Activated CD4-positive, alpha-beta T cell treated with anti-CD3 and anti-CD28 coated beads, Interleukin-2, amount 10 ng/mL, durations not matched to agents 24 days and 14 days (primary cell): ENCODE measurements at regions not wholly inside any gene's neighbourhood (a gene's known extent, or its start where the extent isn't known, plus 50 kb on each side); places are given as distances from the start of the nearest gene placed in this dataset.

Experiments
- DNase-seq: peaks from one replicate; pipeline ENCODE4 v3.0.0; 2022
- H3K27ac Mint-ChIP-seq: one replicate; pipeline ENCODE4 v1.8.0; 2022; ENCODE audit warnings: mild to moderate bottlenecking, mixed read lengths
- H3K27me3 Mint-ChIP-seq: one replicate; pipeline ENCODE4 v1.8.0; 2022; ENCODE audit warnings: mixed read lengths
- H3K36me3 Mint-ChIP-seq: one replicate; pipeline ENCODE4 v1.8.0; 2022; ENCODE audit warnings: low read depth, mild to moderate bottlenecking, mixed read lengths
- H3K4me1 Mint-ChIP-seq: one replicate; pipeline ENCODE4 v1.8.0; 2021; ENCODE audit warnings: mixed read lengths
- H3K4me3 Mint-ChIP-seq: one replicate; pipeline ENCODE4 v1.8.0; 2022; ENCODE audit warnings: mild to moderate bottlenecking, moderate library complexity, mixed read lengths
- H3K9me3 Mint-ChIP-seq: one replicate; pipeline ENCODE4 v1.8.0; 2021; ENCODE audit warnings: mixed read lengths
- intact Hi-C: fragments of 100-400 bp; cut with micrococcal nuclease; formaldehyde crosslinking; loops from one replicate; pipeline ENCODE4 v1.15.1; 2023

- H3K27me3 Mint-ChIP-seq = no peaks in the 10 kb centered on the region
- peaks cover 3% of the 10 kb centered on the region for H3K9me3 Mint-ChIP-seq
- no peaks in the 10 kb centered on the region for H3K4me1 Mint-ChIP-seq
- DNase-seq = no peak
- no peaks in the 10 kb centered on the region for H3K36me3 Mint-ChIP-seq
- no peak overlapping the region for H3K4me3 Mint-ChIP-seq
- intact Hi-C loops = no loop called here
- no peak overlapping the region for H3K27ac Mint-ChIP-seq
Observed at GRCh38 chr13:85381082-85381481, 418.1 kb downstream of the SLITRK6 start.

- DNase-seq = no peak
- no peaks in the 10 kb centered on the region for H3K27me3 Mint-ChIP-seq
- no peaks in the 10 kb centered on the region for H3K36me3 Mint-ChIP-seq
- intact Hi-C loops = no loop called here
- no peak overlapping the region for H3K4me3 Mint-ChIP-seq
- H3K4me1 Mint-ChIP-seq = no peaks in the 10 kb centered on the region
- H3K9me3 Mint-ChIP-seq = peaks cover 3% of the 10 kb centered on the region
- H3K27ac Mint-ChIP-seq = no peak overlapping the region
Observed at GRCh38 chr13:85379991-85380390, 419.2 kb downstream of the SLITRK6 start.

- intact Hi-C loops = no loop called here
- no peaks in the 10 kb centered on the region for H3K27me3 Mint-ChIP-seq
- peaks cover 3% of the 10 kb centered on the region for H3K9me3 Mint-ChIP-seq
- H3K4me1 Mint-ChIP-seq = no peaks in the 10 kb centered on the region
- DNase-seq = no peak
- H3K27ac Mint-ChIP-seq = no peak overlapping the region
- H3K4me3 Mint-ChIP-seq = no peak overlapping the region
- no peaks in the 10 kb centered on the region for H3K36me3 Mint-ChIP-seq
Observed at GRCh38 chr13:85379433-85379832, 419.8 kb downstream of the SLITRK6 start.

GRCh38 chr13:85377783-85378182, 421.4 kb downstream of the SLITRK6 start:
- Mint-ChIP-seq H3K4me3 (no peak overlapping the region), H3K4me1 (no peaks in the 10 kb centered on the region), H3K27me3 (no peaks in the 10 kb centered on the region), H3K36me3 (no peaks in the 10 kb centered on the region), H3K27ac (no peak overlapping the region), H3K9me3 (peaks cover 3% of the 10 kb centered on the region)
- DNase-seq = no peak
- intact Hi-C loops = no loop called here

- Mint-ChIP-seq H3K4me3 (no peak overlapping the region), H3K4me1 (no peaks in the 10 kb centered on the region), H3K36me3 (no peaks in the 10 kb centered on the region), H3K9me3 (no peaks in the 10 kb centered on the region), H3K27me3 (no peaks in the 10 kb centered on the region), H3K27ac (no peak overlapping the region)
- no peak for DNase-seq
- intact Hi-C loops = no loop called here
Observed at GRCh38 chr13:85373322-85373721, 425.9 kb downstream of the SLITRK6 start.

- no peak overlapping the region for H3K4me3 Mint-ChIP-seq
- no peaks in the 10 kb centered on the region for H3K27me3 Mint-ChIP-seq
- no peaks in the 10 kb centered on the region for H3K4me1 Mint-ChIP-seq
- no peaks in the 10 kb centered on the region for H3K36me3 Mint-ChIP-seq
- no peak overlapping the region for H3K27ac Mint-ChIP-seq
- no peaks in the 10 kb centered on the region for H3K9me3 Mint-ChIP-seq
- intact Hi-C loops = no loop called here
- no peak for DNase-seq
Observed at GRCh38 chr13:85371254-85371653, 428.0 kb downstream of the SLITRK6 start.

- no peaks in the 10 kb centered on the region for H3K27me3 Mint-ChIP-seq
- H3K27ac Mint-ChIP-seq = no peak overlapping the region
- H3K36me3 Mint-ChIP-seq = no peaks in the 10 kb centered on the region
- H3K4me1 Mint-ChIP-seq = no peaks in the 10 kb centered on the region
- H3K9me3 Mint-ChIP-seq = no peaks in the 10 kb centered on the region
- intact Hi-C loops = no loop called here
- H3K4me3 Mint-ChIP-seq = no peak overlapping the region
- DNase-seq = no peak
Observed at GRCh38 chr13:85368686-85369085, 430.5 kb downstream of the SLITRK6 start.

- no peak for DNase-seq
- Mint-ChIP-seq H3K27ac (no peak overlapping the region), H3K9me3 (no peaks in the 10 kb centered on the region), H3K4me3 (no peak overlapping the region), H3K27me3 (no peaks in the 10 kb centered on the region), H3K36me3 (no peaks in the 10 kb centered on the region), H3K4me1 (no peaks in the 10 kb centered on the region)
- intact Hi-C loops = no loop called here
Observed at GRCh38 chr13:85367887-85368286, 431.3 kb downstream of the SLITRK6 start.

GRCh38 chr13:85366759-85367417, 432.3 kb downstream of the SLITRK6 start:
- Mint-ChIP-seq H3K36me3 (no peaks in the 10 kb centered on the region), H3K27me3 (no peaks in the 10 kb centered on the region), H3K27ac (no peak overlapping the region), H3K4me1 (no peaks in the 10 kb centered on the region), H3K9me3 (no peaks in the 10 kb centered on the region), H3K4me3 (no peak overlapping the region)
- no peak for DNase-seq
- intact Hi-C loops = no loop called here

GRCh38 chr13:85363504-85363903, 435.7 kb downstream of the SLITRK6 start:
- no peak overlapping the region for H3K27ac Mint-ChIP-seq
- no peaks in the 10 kb centered on the region for H3K4me1 Mint-ChIP-seq
- no peak for DNase-seq
- no peaks in the 10 kb centered on the region for H3K36me3 Mint-ChIP-seq
- no peaks in the 10 kb centered on the region for H3K27me3 Mint-ChIP-seq
- no peak overlapping the region for H3K4me3 Mint-ChIP-seq
- intact Hi-C loops = no loop called here
- H3K9me3 Mint-ChIP-seq = no peaks in the 10 kb centered on the region

GRCh38 chr13:85362980-85363379, 436.2 kb downstream of the SLITRK6 start:
- no peak overlapping the region for H3K4me3 Mint-ChIP-seq
- H3K27ac Mint-ChIP-seq = no peak overlapping the region
- H3K9me3 Mint-ChIP-seq = no peaks in the 10 kb centered on the region
- no peaks in the 10 kb centered on the region for H3K27me3 Mint-ChIP-seq
- intact Hi-C loops = no loop called here
- no peak for DNase-seq
- no peaks in the 10 kb centered on the region for H3K4me1 Mint-ChIP-seq
- H3K36me3 Mint-ChIP-seq = no peaks in the 10 kb centered on the region

GRCh38 chr13:85347251-85347650, 452.0 kb downstream of the SLITRK6 start:
- H3K27ac Mint-ChIP-seq = no peak overlapping the region
- no peak for DNase-seq
- H3K4me3 Mint-ChIP-seq = no peak overlapping the region
- no peaks in the 10 kb centered on the region for H3K4me1 Mint-ChIP-seq
- H3K9me3 Mint-ChIP-seq = peaks cover 5% of the 10 kb centered on the region
- intact Hi-C loops = no loop called here
- no peaks in the 10 kb centered on the region for H3K36me3 Mint-ChIP-seq
- no peaks in the 10 kb centered on the region for H3K27me3 Mint-ChIP-seq

- intact Hi-C loops = no loop called here
- H3K4me3 Mint-ChIP-seq = no peak overlapping the region
- no peaks in the 10 kb centered on the region for H3K36me3 Mint-ChIP-seq
- no peaks in the 10 kb centered on the region for H3K4me1 Mint-ChIP-seq
- no peaks in the 10 kb centered on the region for H3K27me3 Mint-ChIP-seq
- H3K27ac Mint-ChIP-seq = no peak overlapping the region
- no peak for DNase-seq
- H3K9me3 Mint-ChIP-seq = no peaks in the 10 kb centered on the region
Observed at GRCh38 chr13:85334187-85334586, 465.0 kb downstream of the SLITRK6 start.

- Mint-ChIP-seq H3K4me3 (no peak overlapping the region), H3K27ac (no peak overlapping the region), H3K27me3 (no peaks in the 10 kb centered on the region), H3K36me3 (no peaks in the 10 kb centered on the region), H3K9me3 (no peaks in the 10 kb centered on the region), H3K4me1 (no peaks in the 10 kb centered on the region)
- DNase-seq = no peak
- intact Hi-C loops = no loop called here
Observed at GRCh38 chr13:85333506-85334020, 465.7 kb downstream of the SLITRK6 start.

GRCh38 chr13:85332615-85333014, 466.6 kb downstream of the SLITRK6 start:
- intact Hi-C loops = no loop called here
- DNase-seq = no peak
- no peak overlapping the region for H3K4me3 Mint-ChIP-seq
- H3K27me3 Mint-ChIP-seq = no peaks in the 10 kb centered on the region
- no peaks in the 10 kb centered on the region for H3K9me3 Mint-ChIP-seq
- H3K4me1 Mint-ChIP-seq = no peaks in the 10 kb centered on the region
- H3K27ac Mint-ChIP-seq = no peak overlapping the region
- H3K36me3 Mint-ChIP-seq = no peaks in the 10 kb centered on the region
